OCI-LY3 (cell line): ENCODE measurements at regions not wholly inside any gene's neighbourhood (a gene's known extent, or its start where the extent isn't known, plus 50 kb on each side); places are given as distances from the start of the nearest gene placed in this dataset.

ENCODE experiments used
- H2AFZ ChIP-seq: fragments of 200-600, 300-600 bp; shearing (Covaris generic); 2 replicates; pipeline ENCODE4 v1.6.0; 2014; ENCODE audit warnings: antibody characterized with exemption, low read depth, low read length
- H3K27ac ChIP-seq: fragments of 200-600, 300-600 bp; sonication (generic); 2 replicates; pipeline ENCODE4 v1.5.1; 2014; ENCODE audit warnings: mild to moderate bottlenecking, low read length, moderate library complexity, mixed read lengths
- H3K27me3 ChIP-seq: fragments of 200-600, 300-600 bp; sonication (generic); 2 replicates; pipeline ENCODE4 v1.6.1; 2014; ENCODE audit warnings: low read depth, low read length, mixed read lengths
- H3K36me3 ChIP-seq: fragments of 200-600, 300-600 bp; sonication (generic); replicated peaks from 2 replicates; pipeline ENCODE3; 2014; ENCODE audit warnings: low read depth, low read length, mixed read lengths
- H3K4me1 ChIP-seq: fragments of 300-600, 200-600 bp; sonication (generic); 2 replicates; pipeline ENCODE4 v1.6.1; 2014; ENCODE audit warnings: low read length, mixed read lengths
- H3K4me2 ChIP-seq: fragments of 200-600, 300-600 bp; sonication (generic); 2 replicates; pipeline ENCODE4 v1.6.1; 2014; ENCODE audit warnings: low read length, mixed read lengths
- H3K4me3 ChIP-seq: fragments of 300-600, 200-600 bp; sonication (generic); 2 replicates; pipeline ENCODE4 v1.5.1; 2014; ENCODE audit warnings: antibody characterized with exemption, mild to moderate bottlenecking, low read length, moderate library complexity
- H3K79me2 ChIP-seq: fragments of 300-600, 200-600 bp; shearing (Covaris generic); 2 replicates; pipeline ENCODE4 v1.6.1; 2014; ENCODE audit warnings: mild to moderate bottlenecking, low read length, mixed read lengths
- H3K9ac ChIP-seq: fragments of 300-600, 200-600 bp; shearing (Covaris generic); 2 replicates; pipeline ENCODE4 v1.6.0; 2014; ENCODE audit warnings: mild to moderate bottlenecking, low read length, moderate library complexity
- H3K9me3 ChIP-seq: fragments of 200-600, 300-600 bp; shearing (Covaris generic); 2 replicates; pipeline ENCODE4 v1.6.1; 2014; ENCODE audit warnings: low read length, mixed read lengths; ENCODE audit not compliant: insufficient read depth
- H4K20me1 ChIP-seq: fragments of 200-600, 300-600 bp; sonication (generic); 2 replicates; pipeline ENCODE4 v1.6.1; 2016; ENCODE audit warnings: low read length, mixed read lengths; ENCODE audit not compliant: insufficient read depth
- CTCF ChIP-seq: fragments of 200-600, 300-600 bp; sonication (generic); IDR thresholded peaks from 2 replicates; pipeline ENCODE4 v1.5.1; 2014; ENCODE audit warnings: antibody characterized with exemption, low read length, low read depth
- EZH2phosphoT487 ChIP-seq: fragments of 200-600 bp; shearing (Covaris generic); IDR thresholded peaks from 2 replicates; pipeline ENCODE4 v1.6.1; 2018; ENCODE audit warnings: antibody characterized with exemption, mixed run types, low read depth

GRCh38 chr13:44078806-44079376, 199.2 kb downstream of the LACC1 start:
- H4K20me1 ChIP-seq = no peaks in the 10 kb centered on the region
- TF ChIP-seq EZH2phosphoT487 = no peak
- no peak for TF ChIP-seq CTCF
- H3K4me2 ChIP-seq = no peak overlapping the region
- no peaks in the 10 kb centered on the region for H3K4me1 ChIP-seq
- H3K4me3 ChIP-seq = no peak overlapping the region
- no peak overlapping the region for H2AFZ ChIP-seq
- peaks cover 50% of the 10 kb centered on the region for H3K27me3 ChIP-seq
- H3K27ac ChIP-seq = no peak overlapping the region
- no peaks in the 10 kb centered on the region for H3K79me2 ChIP-seq
- no peaks in the 10 kb centered on the region for H3K9me3 ChIP-seq
- H3K9ac ChIP-seq = no peak overlapping the region
- H3K36me3 ChIP-seq = no peaks in the 10 kb centered on the region

GRCh38 chr13:44079413-44080205, 199.9 kb downstream of the LACC1 start:
- no peak overlapping the region for H3K9ac ChIP-seq
- H3K36me3 ChIP-seq = no peaks in the 10 kb centered on the region
- peaks cover 44% of the 10 kb centered on the region for H3K27me3 ChIP-seq
- TF ChIP-seq CTCF (no peak), EZH2phosphoT487 (no peak)
- H3K4me3 ChIP-seq = no peak overlapping the region
- H3K27ac ChIP-seq = no peak overlapping the region
- no peak overlapping the region for H2AFZ ChIP-seq
- no peaks in the 10 kb centered on the region for H4K20me1 ChIP-seq
- no peaks in the 10 kb centered on the region for H3K79me2 ChIP-seq
- no peaks in the 10 kb centered on the region for H3K9me3 ChIP-seq
- no peaks in the 10 kb centered on the region for H3K4me1 ChIP-seq
- H3K4me2 ChIP-seq = no peak overlapping the region

GRCh38 chr13:44084146-44084545, 204.4 kb downstream of the LACC1 start:
- TF ChIP-seq EZH2phosphoT487 = no peak
- TF ChIP-seq CTCF = no peak
- no peak overlapping the region for H2AFZ ChIP-seq

GRCh38 chr13:44086389-44086788, 206.7 kb downstream of the LACC1 start:
- no peak overlapping the region for H3K27ac ChIP-seq
- no peaks in the 10 kb centered on the region for H3K79me2 ChIP-seq
- H3K4me2 ChIP-seq = no peak overlapping the region
- H3K27me3 ChIP-seq = peaks cover 59% of the 10 kb centered on the region
- no peak for TF ChIP-seq EZH2phosphoT487
- no peaks in the 10 kb centered on the region; the same call in 1 of the 2 replicates for H3K9me3 ChIP-seq
- H3K4me3 ChIP-seq = no peak overlapping the region
- no peaks in the 10 kb centered on the region for H4K20me1 ChIP-seq
- no peaks in the 10 kb centered on the region for H3K36me3 ChIP-seq
- no peak overlapping the region for H2AFZ ChIP-seq
- peaks cover 16% of the 10 kb centered on the region for H3K4me1 ChIP-seq
- H3K9ac ChIP-seq = no peak overlapping the region

More at GRCh38 chr13:44084146-44084545, 204.4 kb downstream of the LACC1 start:
- Histone ChIP-seq H3K4me1 (peaks cover 10% of the 10 kb centered on the region), H3K79me2 (no peaks in the 10 kb centered on the region), H3K36me3 (no peaks in the 10 kb centered on the region), H3K4me3 (no peak overlapping the region), H3K27me3 (peaks cover 58% of the 10 kb centered on the region), H3K27ac (no peak overlapping the region), H4K20me1 (no peaks in the 10 kb centered on the region), H3K4me2 (no peak overlapping the region), H3K9ac (no peak overlapping the region), H3K9me3 (no peaks in the 10 kb centered on the region; the same call in 1 of the 2 replicates)
